B cell (primary cell): ENCODE measurements at regions not wholly inside any gene's neighbourhood (a gene's known extent, or its start where the extent isn't known, plus 50 kb on each side); places are given as distances from the start of the nearest gene placed in this dataset.

ENCODE experiments used
- ATAC-seq: fragments of 200-7000 bp; cut with Tn5 transposase; one replicate; pipeline ENCODE4 v1.10.0; 2021; ENCODE audit warnings: low read depth, mild to moderate bottlenecking, moderate number of reproducible peaks, moderate library complexity
- CTCF ChIA-PET: fragments of 350-600 bp; sonication (Branson Sonifier 250); formaldehyde crosslinking; loops from one replicate; lab custom pipeline; 2021; ENCODE audit warnings: antibody characterized with exemption, inconsistent platforms; lab: Charles Lee
- POLR2A ChIA-PET: fragments of 350-600 bp; sonication (Branson Sonifier 250); formaldehyde crosslinking; loops from one replicate; lab custom pipeline; 2021; ENCODE audit warnings: antibody characterized with exemption; lab: Charles Lee
- DNase-seq: peaks from one replicate; pipeline ENCODE4 v3.0.0; 2013
- H2AFZ ChIP-seq: 2 replicates; pipeline ENCODE4 v1.6.1; 2012; ENCODE audit warnings: mild to moderate bottlenecking, low read depth, low read length; ENCODE audit not compliant: insufficient read depth, poor library complexity, severe bottlenecking
- H3K27ac ChIP-seq, 2 donors: 1 replicate in 1 of 2; 2 replicates in 1 of 2; pipeline ENCODE4 v1.5.1; 2012 to 2013; ENCODE audit warnings: low read length in 2 of 2, mild to moderate bottlenecking in 2 of 2, moderate library complexity in 1 of 2
- H3K27me3 ChIP-seq, 4 experiments: fragments of 200-600 bp in 1 of 4; sonication (generic) in 1 of 4; replicated peaks in 1 of 4; 1 replicate in 2 of 4; 2 replicates in 2 of 4; pipeline versions ENCODE4 v1.6.1 to v1.7.0; 2013 to 2016; ENCODE audit warnings: low read length in 3 of 4, mild to moderate bottlenecking in 2 of 4, mixed read lengths in 1 of 4, moderate library complexity in 1 of 4; ENCODE audit not compliant: insufficient read depth in 4 of 4, control insufficient read depth in 3 of 4; ENCODE audit errors: control extremely low read depth in 1 of 4
- H3K36me3 ChIP-seq, 2 experiments: replicated peaks in 1 of 2; 1 replicate in 1 of 2; 2 replicates in 1 of 2; pipeline versions ENCODE4 v1.6.1 to v1.7.1; 2013; ENCODE audit warnings: low read length in 1 of 2; ENCODE audit not compliant: insufficient read depth in 2 of 2, control insufficient read depth in 1 of 2; ENCODE audit errors: control extremely low read depth in 1 of 2, extremely low read depth in 1 of 2
- H3K4me1 ChIP-seq, 2 donors: fragments of 200-600 bp in 1 of 2; sonication (generic) in 1 of 2; 1 replicate in 1 of 2; 2 replicates in 1 of 2; pipeline versions ENCODE4 v1.5.1 to v1.6.1; 2013 to 2017; ENCODE audit warnings: low read length in 2 of 2; ENCODE audit not compliant: control insufficient read depth in 2 of 2, insufficient read depth in 2 of 2
- H3K4me2 ChIP-seq: replicated peaks from 2 replicates; pipeline ENCODE3; 2012; ENCODE audit warnings: mild to moderate bottlenecking, low read depth, low read length; ENCODE audit not compliant: poor library complexity, severe bottlenecking
- H3K4me3 ChIP-seq, 5 experiments: fragments of 200-600 bp in 1 of 5; sonication (generic) in 1 of 5; 1 replicate in 3 of 5; 2 replicates in 2 of 5; pipeline versions ENCODE4 v1.5.1 to v1.7.0; 2011 to 2016; ENCODE audit warnings: low read length in 4 of 5, mild to moderate bottlenecking in 4 of 5, low read depth in 2 of 5, control low read depth in 1 of 5, moderate library complexity in 1 of 5; ENCODE audit not compliant: insufficient read depth in 1 of 5; ENCODE audit errors: control extremely low read depth in 1 of 5, extremely low read depth in 1 of 5
- H3K79me2 ChIP-seq: fragments of 200-600 bp; sonication (generic); one replicate; pipeline ENCODE4 v1.6.0; 2016; ENCODE audit warnings: low read length; ENCODE audit not compliant: control insufficient read depth, insufficient read depth
- H3K9ac ChIP-seq: fragments of 200-600 bp; sonication (generic); 2 replicates; pipeline ENCODE4 v1.6.1; 2017; ENCODE audit warnings: mild to moderate bottlenecking, low read length, moderate library complexity
- H3K9me3 ChIP-seq, 3 donors: one replicate each; pipeline versions ENCODE4 v1.6.1 to v1.7.1; 2013; ENCODE audit warnings: low read length in 2 of 3; ENCODE audit not compliant: control insufficient read depth in 2 of 3, insufficient read depth in 1 of 3; ENCODE audit errors: control extremely low read depth in 1 of 3
- H4K20me1 ChIP-seq: 2 replicates; pipeline ENCODE4 v1.6.0; 2012; ENCODE audit warnings: mild to moderate bottlenecking, low read length; ENCODE audit not compliant: insufficient read depth, control insufficient read depth, poor library complexity, severe bottlenecking
- H3K27ac Mint-ChIP-seq: one replicate; pipeline ENCODE4 v1.8.0; 2021; ENCODE audit warnings: mixed read lengths
- H3K27me3 Mint-ChIP-seq: one replicate; pipeline ENCODE4 v1.8.0; 2021; ENCODE audit warnings: mixed read lengths
- H3K4me1 Mint-ChIP-seq: one replicate; pipeline ENCODE4 v1.8.0; 2021; ENCODE audit warnings: mixed read lengths
- H3K4me3 Mint-ChIP-seq: one replicate; pipeline ENCODE4 v1.8.0; 2021; ENCODE audit warnings: mixed read lengths
- H3K9me3 Mint-ChIP-seq: one replicate; pipeline ENCODE4 v1.8.0; 2022; ENCODE audit warnings: mixed read lengths; ENCODE audit not compliant: insufficient read depth
- EZH2 ChIP-seq: IDR thresholded peaks from 2 replicates; pipeline ENCODE4 v1.6.1; 2012; ENCODE audit warnings: borderline replicate concordance, low read depth, mild to moderate bottlenecking, moderate library complexity, low read length; ENCODE audit not compliant: insufficient read depth, poor library complexity, severe bottlenecking
- WGBS: methylation state at CpG from one replicate; pipeline ENCODE4 v1.1.5; 2013; ENCODE audit warnings: missing lambda C conversion rate; ENCODE audit not compliant: insufficient coverage; 5-methylcytosine and 5-hydroxymethylcytosine counted together
- intact Hi-C: fragments of 100-400 bp; cut with micrococcal nuclease; formaldehyde crosslinking; loops from one replicate; pipeline ENCODE4 v1.10.0; 2022
- TF ChIP-seq, protein P1 (sequence below): fragments of 200-600 bp; IDR thresholded peaks from one replicate; pipeline ENCODE4 v1.8.0; 2022; ENCODE audit warnings: antibody characterized with exemption, mild to moderate bottlenecking

DNA sequence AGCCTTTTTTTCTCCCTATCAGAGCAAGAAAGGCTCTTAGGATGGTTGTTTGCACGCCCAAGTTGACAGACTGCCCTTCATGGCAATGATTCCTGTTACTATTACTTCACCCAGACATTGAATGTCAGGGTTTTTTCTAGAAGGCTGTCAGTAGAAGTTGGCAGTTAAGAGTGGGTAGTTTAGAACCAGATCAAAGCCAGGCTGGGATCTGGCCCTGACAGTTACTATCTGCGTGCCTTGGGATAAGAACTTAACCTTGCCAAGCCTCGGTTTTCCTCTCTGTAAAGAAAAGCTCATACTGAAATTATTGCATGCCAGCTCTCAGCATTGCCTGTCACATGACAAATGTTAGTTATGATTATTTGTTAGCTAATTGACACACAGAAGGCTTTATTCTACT, 58.7 kb upstream of the PPP2R5A start:
- ChIA-PET POLR2A (no interaction called here), CTCF (no interaction called here)
- Histone ChIP-seq H2AFZ (peak overlapping the region; percentile 44), H4K20me1 (no peaks in the 10 kb centered on the region), H3K79me2 (no peaks in the 10 kb centered on the region), H3K27me3 (no peaks in the 10 kb centered on the region), H3K27ac (no peak overlapping the region), H3K4me1 (peaks cover 9 to 12% of the 10 kb centered on the region in 2 donors), H3K36me3 (no peaks in the 10 kb centered on the region), H3K4me2 (no peak overlapping the region), H3K9ac (no peak overlapping the region), H3K4me3 (no peak overlapping the region), H3K9me3 (no peaks in the 10 kb centered on the region)
- TF ChIP-seq, protein P1, sequence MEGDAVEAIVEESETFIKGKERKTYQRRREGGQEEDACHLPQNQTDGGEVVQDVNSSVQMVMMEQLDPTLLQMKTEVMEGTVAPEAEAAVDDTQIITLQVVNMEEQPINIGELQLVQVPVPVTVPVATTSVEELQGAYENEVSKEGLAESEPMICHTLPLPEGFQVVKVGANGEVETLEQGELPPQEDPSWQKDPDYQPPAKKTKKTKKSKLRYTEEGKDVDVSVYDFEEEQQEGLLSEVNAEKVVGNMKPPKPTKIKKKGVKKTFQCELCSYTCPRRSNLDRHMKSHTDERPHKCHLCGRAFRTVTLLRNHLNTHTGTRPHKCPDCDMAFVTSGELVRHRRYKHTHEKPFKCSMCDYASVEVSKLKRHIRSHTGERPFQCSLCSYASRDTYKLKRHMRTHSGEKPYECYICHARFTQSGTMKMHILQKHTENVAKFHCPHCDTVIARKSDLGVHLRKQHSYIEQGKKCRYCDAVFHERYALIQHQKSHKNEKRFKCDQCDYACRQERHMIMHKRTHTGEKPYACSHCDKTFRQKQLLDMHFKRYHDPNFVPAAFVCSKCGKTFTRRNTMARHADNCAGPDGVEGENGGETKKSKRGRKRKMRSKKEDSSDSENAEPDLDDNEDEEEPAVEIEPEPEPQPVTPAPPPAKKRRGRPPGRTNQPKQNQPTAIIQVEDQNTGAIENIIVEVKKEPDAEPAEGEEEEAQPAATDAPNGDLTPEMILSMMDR = no peak
- TF ChIP-seq EZH2 = no peak
- Mint-ChIP-seq H3K4me1 (peaks cover 18% of the 10 kb centered on the region), H3K27me3 (peaks cover 7% of the 10 kb centered on the region), H3K4me3 (no peak overlapping the region), H3K9me3 (no peaks in the 10 kb centered on the region), H3K27ac (no peak overlapping the region)
- ATAC-seq (no peak), DNase-seq (no peak)
- intact Hi-C loops = no loop called here
- WGBS = 86% methylated on average over 1 of the region's 3 CpGs

GRCh38 chr1:212228076-212228475, 57.1 kb upstream of the PPP2R5A start:
- peaks cover 12% of the 10 kb centered on the region for H3K27me3 Mint-ChIP-seq
- H3K27me3 ChIP-seq = no peaks in the 10 kb centered on the region
- WGBS = no CpG with 5 or more reads among the region's 2 CpGs
- H3K27ac ChIP-seq = no peak overlapping the region
- H3K4me1 Mint-ChIP-seq = peaks cover 18% of the 10 kb centered on the region
- intact Hi-C loops = no loop called here
- H3K36me3 ChIP-seq = no peaks in the 10 kb centered on the region
- no peak overlapping the region for H3K27ac Mint-ChIP-seq
- ChIA-PET POLR2A (no interaction called here), CTCF (no interaction called here)
- no peaks in the 10 kb centered on the region for H3K9me3 ChIP-seq
- H3K4me3 Mint-ChIP-seq = no peak overlapping the region
- H3K79me2 ChIP-seq = no peaks in the 10 kb centered on the region
- H3K9me3 Mint-ChIP-seq = no peaks in the 10 kb centered on the region
- no peak overlapping the region for H3K4me3 ChIP-seq
- peaks cover 9 to 12% of the 10 kb centered on the region in 2 donors for H3K4me1 ChIP-seq
- DNase-seq = no peak
- H4K20me1 ChIP-seq = no peaks in the 10 kb centered on the region
- TF ChIP-seq, protein P1 = no peak
- TF ChIP-seq EZH2 = no peak
- H3K9ac ChIP-seq = no peak overlapping the region
- no peak for ATAC-seq
- no peak overlapping the region for H2AFZ ChIP-seq
- H3K4me2 ChIP-seq = no peak overlapping the region
